ENCODE measurements at regions not wholly inside any gene's neighbourhood (a gene's known extent, or its start where the extent isn't known, plus 50 kb on each side); places are given as distances from the start of the nearest gene placed in this dataset.
A peak's percentile ranks its signal among the peaks of the same experiment; 100 is the strongest.
"Not testable (repeated sequence)": the region's sequence is repeated elsewhere in the genome, so short reads cannot be mapped to it uniquely, and the experiment has no call there.

GRCh38 chr1:221237587-221237986 lies 358.3 kb downstream of the HLX start:
- DNase-seq (ENCODE audit: insufficient read length, low spot score) = no peak
- no peak for FAIRE-seq

GRCh38 chr1:221239181-221239580 lies 359.9 kb downstream of the HLX start:
- FAIRE-seq = no peak

GRCh38 chr1:221239792-221240191 lies 360.5 kb downstream of the HLX start:
- DNase-seq (ENCODE audit: insufficient read length, low spot score) (no peak), FAIRE-seq (no peak)

More at GRCh38 chr1:221239181-221239580, 359.9 kb downstream of the HLX start:
- DNase-seq (ENCODE audit: insufficient read length, low spot score) = no peak

GRCh38 chr1:221240690-221241089 lies 361.4 kb downstream of the HLX start:
- FAIRE-seq = no peak
- no peak for DNase-seq (ENCODE audit: insufficient read length, low spot score)

GRCh38 chr1:221241157-221241556 lies 361.9 kb downstream of the HLX start:
- DNase-seq (ENCODE audit: insufficient read length, low spot score) = no peak
- no peak for FAIRE-seq

- DNase-seq (ENCODE audit: insufficient read length, low spot score) (no peak), FAIRE-seq (no peak)
These were observed 362.3 kb downstream of the HLX start for GRCh38 chr1:221241592-221241991.

GRCh38 chr1:221246067-221246466 lies 366.8 kb downstream of the HLX start:
- FAIRE-seq = no peak
- DNase-seq (ENCODE audit: insufficient read length, low spot score) = no peak

- FAIRE-seq (no peak), DNase-seq (ENCODE audit: insufficient read length, low spot score) (no peak)
These were observed 367.6 kb downstream of the HLX start for GRCh38 chr1:221246628-221247415.

- FAIRE-seq (no peak), DNase-seq (ENCODE audit: insufficient read length, low spot score) (no peak)
These were observed 372.3 kb downstream of the HLX start for GRCh38 chr1:221251580-221251979.

- DNase-seq (ENCODE audit: insufficient read length, low spot score) = no peak
- FAIRE-seq = no peak
These were observed 375.6 kb downstream of the HLX start for GRCh38 chr1:221254813-221255212.

- FAIRE-seq = no peak
- no peak for DNase-seq (ENCODE audit: insufficient read length, low spot score)
These were observed 377.5 kb downstream of the HLX start for GRCh38 chr1:221256773-221257172.

- not testable (repeated sequence) for FAIRE-seq; DNase-seq (ENCODE audit: insufficient read length, low spot score)
These were observed 378.3 kb downstream of the HLX start for GRCh38 chr1:221257548-221257947.

- not testable (repeated sequence) for FAIRE-seq; DNase-seq (ENCODE audit: insufficient read length, low spot score)
These were observed 383.4 kb downstream of the HLX start for GRCh38 chr1:221262677-221263076.

GRCh38 chr1:221263831-221264767 lies 384.9 kb downstream of the HLX start:
- peak; percentile 21 for FAIRE-seq
- peak; percentile 29 for DNase-seq (ENCODE audit: insufficient read length, low spot score)

- no peak for FAIRE-seq
These were observed 385.6 kb downstream of the HLX start for GRCh38 chr1:221264848-221265247.

GRCh38 chr1:221268295-221268694 lies 389.1 kb downstream of the HLX start:
- DNase-seq (ENCODE audit: insufficient read length, low spot score) (no peak), FAIRE-seq (no peak)

More at GRCh38 chr1:221264848-221265247, 385.6 kb downstream of the HLX start:
- no peak for DNase-seq (ENCODE audit: insufficient read length, low spot score)

- no peak for DNase-seq (ENCODE audit: insufficient read length, low spot score)
- no peak for FAIRE-seq
These were observed 392.5 kb downstream of the HLX start for GRCh38 chr1:221271701-221272100.

GRCh38 chr1:221272940-221273339 lies 393.7 kb downstream of the HLX start:
- FAIRE-seq (no peak), DNase-seq (ENCODE audit: insufficient read length, low spot score) (no peak)

GRCh38 chr1:221274373-221274772 lies 395.1 kb downstream of the HLX start:
- DNase-seq (ENCODE audit: insufficient read length, low spot score) (no peak), FAIRE-seq (no peak)

- DNase-seq (ENCODE audit: insufficient read length, low spot score) = no peak
- FAIRE-seq = no peak
These were observed 397.7 kb downstream of the HLX start for GRCh38 chr1:221276896-221277409.

- FAIRE-seq (no peak), DNase-seq (ENCODE audit: insufficient read length, low spot score) (no peak)
These were observed 399.9 kb downstream of the HLX start for GRCh38 chr1:221279146-221279545.

Measured in GM19239 (cell line).